ENCODE measurements at regions not wholly inside any gene's neighbourhood (a gene's known extent, or its start where the extent isn't known, plus 50 kb on each side); places are given as distances from the start of the nearest gene placed in this dataset.
"Not testable (repeated sequence)": the region's sequence is repeated elsewhere in the genome, so short reads cannot be mapped to it uniquely, and the experiment has no call there.

DNA sequence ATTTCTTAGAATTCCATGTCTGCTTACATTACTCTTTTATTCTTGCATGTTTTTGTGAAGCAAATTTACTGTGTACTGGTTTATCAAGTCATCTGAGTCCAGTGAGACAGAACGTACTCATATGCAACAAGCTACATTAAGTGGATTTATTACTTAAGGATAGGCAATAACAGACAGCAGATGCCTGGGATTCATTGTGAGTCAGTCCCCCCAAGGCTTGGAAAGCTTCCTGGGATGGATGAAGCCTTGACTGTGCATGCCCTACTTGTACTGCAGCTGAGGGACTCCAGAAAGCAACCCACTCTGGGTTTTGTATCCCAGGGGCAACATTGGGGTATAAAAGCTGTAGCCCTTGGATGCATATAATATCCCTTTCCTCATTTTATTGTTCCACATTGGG is 113.4 kb upstream of the RAB18 start:
- no peak for DNase-seq (ENCODE audit: low spot score)

DNA sequence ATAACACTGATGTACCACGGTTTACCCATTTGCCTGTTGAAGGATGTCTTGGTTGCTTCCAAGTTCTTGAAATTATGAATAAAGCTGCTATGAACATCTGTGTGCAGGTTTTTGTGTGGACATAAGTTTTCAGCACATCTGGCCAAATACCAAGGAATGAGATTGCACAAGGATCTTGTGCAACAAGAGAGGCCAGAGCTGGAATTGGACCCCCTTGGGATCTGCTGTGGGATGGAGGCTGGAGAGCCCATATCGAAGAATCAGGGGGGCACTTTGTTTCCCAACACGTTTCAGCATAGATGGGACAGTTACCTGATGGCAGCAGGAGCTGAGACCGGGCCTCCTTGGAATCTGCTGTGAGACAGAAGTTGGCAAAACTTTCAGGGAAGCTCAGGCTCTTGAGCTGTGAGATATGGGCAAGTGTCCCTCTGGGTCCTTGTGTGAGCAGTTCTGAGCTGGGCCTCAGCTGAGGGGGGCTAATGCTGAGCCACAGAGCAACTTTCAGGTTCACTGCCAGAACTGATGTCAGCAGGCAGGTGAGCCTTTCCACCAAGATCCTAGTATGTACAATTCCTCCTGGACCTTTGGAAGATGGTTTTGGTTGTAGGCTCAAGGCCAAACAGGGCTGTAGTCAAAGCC is 115.2 kb upstream of the RAB18 start:
- DNase-seq (ENCODE audit: low spot score) = no peak

DNA sequence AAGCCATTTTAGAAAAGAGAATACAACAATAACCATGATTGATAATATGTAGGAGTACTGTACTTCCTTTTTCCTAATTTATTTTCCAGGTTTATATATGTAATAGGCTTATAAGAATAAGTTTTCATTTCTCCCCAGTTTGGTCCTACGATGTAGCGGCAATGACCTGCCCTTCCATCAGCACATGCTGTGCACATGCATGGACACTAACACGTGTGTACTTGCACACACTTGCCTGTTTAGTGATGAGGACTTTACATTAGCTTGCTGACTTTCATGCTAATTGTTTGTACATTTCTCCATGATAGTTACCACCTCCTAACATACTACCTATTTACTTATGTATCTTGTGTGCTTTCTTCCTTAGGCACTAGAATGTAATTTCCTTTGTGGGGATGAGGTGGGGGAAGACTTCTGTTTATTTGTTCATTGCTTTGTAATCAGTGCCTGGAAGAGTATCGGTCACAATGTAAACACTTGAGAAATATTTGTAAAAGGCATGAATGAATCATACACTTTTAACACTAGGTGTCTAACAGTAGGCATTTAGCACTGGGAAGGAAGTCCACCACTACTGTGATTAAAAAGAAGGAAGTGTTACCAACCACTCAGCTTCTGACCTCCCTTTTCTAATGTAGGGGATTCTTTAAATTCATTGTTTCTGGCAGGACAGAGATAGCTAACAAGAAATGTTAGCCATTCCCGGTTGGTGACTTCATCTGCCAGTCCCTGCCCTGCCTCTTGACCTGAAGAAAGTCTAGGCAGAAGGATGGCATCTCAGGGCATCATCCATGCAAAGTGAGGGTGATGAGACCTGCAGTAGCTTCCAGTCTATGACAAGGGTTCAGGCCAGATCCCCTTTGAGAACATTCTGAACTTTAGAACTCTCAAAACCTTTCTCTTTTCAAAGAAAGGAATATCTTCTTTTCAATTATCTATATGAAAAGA is 120.2 kb upstream of the RAB18 start:
- DNase-seq (ENCODE audit: low spot score) = no peak

DNA sequence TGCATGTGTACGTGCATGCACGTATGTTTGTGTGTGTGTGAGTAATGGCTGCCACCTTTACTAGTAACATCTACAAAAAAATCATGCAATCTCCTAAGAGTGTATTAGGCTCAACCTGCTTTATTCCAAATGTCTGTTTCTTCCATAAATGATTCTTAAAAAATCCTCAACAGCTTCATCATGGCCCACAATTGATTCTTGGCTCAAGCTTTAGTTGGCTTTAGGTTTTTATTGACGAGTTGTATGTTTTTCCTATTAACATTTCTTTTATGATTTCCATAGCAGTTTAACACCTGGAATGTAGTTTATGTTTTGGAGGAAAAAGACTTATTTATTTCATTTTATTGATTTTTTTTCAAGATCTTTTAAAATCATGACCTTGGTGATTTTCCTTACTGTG is 121.9 kb upstream of the RAB18 start:
- DNase-seq (ENCODE audit: low spot score) = no peak

DNA sequence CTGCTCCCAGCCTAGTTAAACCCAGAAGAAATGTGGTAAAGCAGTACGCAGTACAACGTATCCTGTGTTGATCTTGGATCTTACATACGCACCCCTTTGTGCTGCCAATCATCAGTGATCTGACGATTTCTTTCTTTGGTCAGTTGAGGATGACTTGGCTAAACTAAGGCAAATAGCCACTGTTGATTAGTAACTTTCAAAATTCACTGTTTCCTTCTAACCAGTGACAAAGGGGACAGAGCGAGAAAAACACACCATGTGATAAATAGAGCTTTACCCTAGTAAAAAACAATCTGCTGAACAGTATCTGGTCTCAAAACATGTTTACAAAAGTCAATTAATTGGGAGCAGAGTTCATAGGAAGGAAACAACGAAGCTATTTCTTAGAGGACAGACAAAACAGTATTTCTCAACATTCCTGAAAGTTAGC is 123.2 kb upstream of the RAB18 start:
- DNase-seq (ENCODE audit: low spot score) = no peak

DNA sequence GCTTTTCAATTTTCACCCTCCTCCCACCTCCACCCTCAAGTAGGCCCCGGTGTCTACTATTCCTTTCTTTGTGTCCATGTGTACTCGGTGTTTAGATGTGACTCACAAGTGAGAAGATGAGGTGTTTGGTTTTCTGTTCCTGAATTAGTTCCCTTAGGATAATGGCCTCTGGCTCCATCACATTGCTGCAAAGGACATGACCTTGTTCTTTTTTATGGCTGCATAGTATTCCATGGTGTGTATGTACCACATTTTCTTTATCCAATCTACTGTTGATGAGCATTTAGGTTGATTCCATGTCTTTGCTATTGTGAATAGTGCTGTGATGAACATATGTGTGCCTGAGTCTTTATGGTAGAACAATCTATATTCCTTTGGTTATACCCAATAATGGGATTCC is 125.1 kb upstream of the RAB18 start:
- not testable (repeated sequence) for DNase-seq (ENCODE audit: low spot score)

DNA sequence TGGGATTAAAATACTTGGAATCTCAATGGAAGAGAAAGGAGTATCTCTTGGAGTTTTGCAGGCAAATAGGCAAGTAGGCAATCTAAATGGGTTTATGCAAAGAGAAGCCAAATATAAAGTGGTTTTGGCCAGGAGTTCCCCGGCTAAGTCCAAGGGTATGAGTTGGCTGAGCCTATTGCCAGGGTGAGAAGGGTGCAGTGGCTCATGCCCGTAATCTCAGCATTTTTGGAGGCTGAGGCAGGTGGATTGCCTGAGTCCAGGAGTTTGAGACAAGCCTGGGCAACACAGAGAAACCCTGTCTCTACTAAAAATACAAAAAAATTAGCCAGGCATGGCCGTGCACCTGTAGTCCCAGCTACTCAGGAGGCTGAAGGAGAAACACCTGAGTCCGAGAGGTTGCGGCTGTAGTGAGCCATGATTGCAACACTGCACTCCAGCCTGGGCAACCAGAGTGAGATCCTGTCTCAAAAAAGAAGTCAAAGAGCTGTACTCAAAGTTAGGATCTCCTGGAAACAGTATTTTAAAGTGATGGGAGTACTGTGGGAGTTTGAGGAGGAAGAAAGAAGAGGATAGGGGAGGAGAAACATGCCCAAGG is 130.4 kb upstream of the RAB18 start:
- no peak for DNase-seq (ENCODE audit: low spot score)

DNA sequence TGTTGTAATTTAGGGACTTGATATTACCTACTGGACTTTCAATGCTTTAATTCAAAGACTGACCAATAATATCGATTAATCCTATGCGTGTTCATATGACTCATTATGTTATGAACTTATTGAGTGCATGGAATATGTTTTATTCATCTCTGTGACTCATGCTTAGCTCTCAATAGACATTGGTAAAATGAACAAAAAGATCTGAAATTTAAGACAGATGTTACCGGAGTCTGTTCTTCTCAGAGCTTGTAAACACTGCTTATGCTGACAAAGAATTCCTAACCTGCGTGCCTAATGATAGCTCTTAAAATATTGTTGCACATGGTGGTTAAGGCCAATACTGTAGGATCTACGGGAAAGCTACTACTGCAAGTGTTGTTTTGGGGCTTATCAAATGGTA is 131.5 kb upstream of the ACBD5 start:
- DNase-seq (ENCODE audit: low spot score) = no peak

DNA sequence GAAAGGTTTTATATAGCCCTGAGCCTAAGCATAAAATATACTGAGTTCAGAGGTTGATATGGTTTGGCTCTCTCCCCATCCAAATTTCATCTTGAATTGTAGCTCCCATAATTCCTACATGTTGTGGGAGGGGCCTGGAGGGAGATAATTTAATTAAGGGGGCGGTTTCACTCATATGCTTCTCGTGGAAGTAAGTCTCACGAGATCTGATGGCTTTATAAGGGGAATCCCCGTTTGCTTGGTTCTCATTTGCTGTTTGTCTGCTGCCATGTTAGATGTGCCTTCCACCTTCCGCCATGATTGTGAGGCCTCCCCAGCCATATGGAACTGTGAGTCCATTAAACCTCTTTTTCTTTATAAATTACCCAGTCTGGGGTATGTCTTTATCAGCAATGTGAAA is 130.8 kb upstream of the ACBD5 start:
- DNase-seq (ENCODE audit: low spot score) = not testable (repeated sequence)

DNA sequence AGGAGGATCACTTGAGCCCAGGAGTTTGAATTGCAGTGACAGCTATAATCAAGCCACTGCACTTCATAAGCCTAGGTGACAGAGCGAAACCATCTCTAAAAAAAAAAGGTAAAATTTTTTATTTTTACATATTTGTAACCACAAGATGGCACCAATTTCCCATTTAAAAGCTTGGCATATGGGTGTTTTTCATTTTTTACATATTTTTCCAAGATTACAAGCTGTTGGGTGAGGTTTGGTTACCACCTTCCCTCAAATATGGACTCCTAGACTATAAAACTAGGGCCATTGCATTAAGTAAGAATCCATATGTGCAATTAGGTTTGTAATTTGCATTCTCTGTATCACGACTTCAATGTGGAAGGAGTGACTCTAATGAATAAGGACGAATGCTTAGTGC is 129.3 kb upstream of the ACBD5 start:
- DNase-seq (ENCODE audit: low spot score) = no peak

DNA sequence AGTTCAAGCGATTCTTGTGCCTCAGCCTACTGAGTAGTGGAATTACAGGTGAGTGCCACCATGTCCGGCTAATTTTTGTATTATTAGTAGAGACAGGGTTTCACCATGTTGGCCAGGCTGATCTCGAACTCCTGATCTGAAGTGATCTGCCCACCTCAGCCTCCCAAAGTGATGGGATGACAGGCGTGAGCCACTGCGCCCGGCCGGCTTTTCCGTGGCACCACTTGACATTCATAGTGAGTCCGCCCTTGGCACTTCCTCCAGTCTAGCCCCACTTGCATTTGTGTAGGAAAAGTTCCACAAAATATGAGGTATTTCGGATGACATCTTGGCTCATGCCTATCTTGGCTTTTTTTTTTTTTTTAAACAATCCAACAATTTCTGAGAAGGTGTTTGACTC is 128.1 kb upstream of the ACBD5 start:
- DNase-seq (ENCODE audit: low spot score) = no peak

DNA sequence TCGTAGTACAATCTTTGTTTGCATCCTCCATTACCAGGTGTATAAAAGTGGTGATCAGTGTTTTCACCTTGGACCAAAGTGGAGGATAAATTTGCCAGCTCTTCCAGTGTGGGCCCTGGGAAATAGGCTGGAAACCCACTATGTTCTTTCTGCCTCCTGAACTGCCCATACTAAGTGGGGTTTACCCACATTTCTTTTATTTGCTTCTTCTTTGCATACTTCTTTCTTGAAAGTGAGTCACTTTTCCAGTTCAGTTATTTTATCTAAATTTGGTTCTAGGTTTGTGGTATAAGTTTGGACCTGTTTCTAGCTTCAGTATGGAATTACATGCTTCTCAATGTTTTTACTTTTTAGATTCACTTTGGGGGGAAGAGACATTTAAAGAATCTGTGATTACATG is 126.2 kb upstream of the ACBD5 start:
- no peak for DNase-seq (ENCODE audit: low spot score)

DNA sequence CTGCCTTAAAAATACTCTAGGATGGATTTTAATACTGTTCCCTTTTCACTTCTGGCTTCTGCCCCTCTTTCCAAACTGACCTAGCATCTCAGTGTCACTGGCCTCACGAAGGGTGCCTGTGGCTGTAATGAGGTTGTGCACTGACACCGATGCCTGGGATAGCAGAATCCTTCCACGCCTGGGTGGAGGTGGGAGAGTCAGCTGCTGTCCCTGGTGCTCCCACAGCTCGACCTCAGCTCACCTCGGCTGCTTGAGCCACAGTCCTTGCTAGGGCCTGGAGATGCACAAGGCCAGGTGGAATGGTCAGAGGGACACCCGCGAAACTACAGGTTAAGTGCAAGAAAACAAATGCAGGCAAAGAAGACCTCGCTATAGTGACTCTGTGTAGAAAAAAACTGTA is 123.4 kb upstream of the ACBD5 start:
- DNase-seq (ENCODE audit: low spot score) = no peak

DNA sequence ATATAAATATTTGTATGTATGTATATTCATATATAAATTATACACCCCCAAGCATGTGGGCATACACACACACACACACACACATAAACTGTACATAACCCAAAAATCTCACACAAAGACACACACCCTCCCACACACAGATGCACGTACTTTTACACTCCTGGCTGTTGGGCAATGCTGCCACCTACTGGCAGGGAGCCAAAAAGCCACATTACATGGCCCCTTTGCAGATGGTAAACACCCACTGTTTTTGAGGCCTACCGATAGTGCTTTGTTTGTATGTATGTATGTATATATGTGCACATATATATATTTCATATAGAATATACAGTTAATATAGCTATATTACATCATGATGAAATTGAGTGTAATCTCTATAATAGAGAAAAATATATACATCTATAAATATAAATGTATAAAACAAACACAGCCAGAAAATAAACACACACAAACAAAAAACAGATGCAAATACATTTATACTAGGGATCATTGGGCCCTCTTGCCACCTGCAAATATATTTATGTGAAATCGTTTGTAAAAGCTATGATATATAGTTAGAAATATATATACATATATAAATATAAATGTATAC is 120.1 kb upstream of the ACBD5 start:
- DNase-seq (ENCODE audit: low spot score) = peak; percentile 68

DNA sequence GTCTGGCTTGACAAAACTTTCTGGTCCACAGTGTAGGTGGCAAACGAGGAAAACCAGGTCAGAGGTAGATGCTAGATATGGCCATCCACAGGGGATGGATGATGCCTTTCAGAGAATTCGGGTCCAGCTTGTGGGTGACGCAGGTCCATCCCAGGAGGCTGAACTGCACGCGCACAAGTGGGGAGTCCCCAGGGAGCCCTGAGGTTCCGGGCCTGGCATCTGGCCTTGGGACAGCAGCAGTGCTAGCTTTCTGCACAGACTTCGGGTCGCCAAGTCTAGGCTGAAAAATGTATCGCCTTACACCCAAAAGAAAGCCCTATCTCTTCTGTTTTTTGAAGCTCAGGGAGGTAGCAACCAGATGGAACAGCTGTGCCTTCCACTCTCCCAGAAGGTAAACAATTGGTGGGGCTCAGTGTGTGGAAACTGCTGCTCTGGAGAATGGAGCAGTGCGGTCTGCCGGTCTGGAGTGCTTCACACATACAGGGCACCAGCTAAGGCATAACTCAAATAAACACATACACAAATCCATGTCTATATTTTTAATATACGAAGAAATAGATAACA is 119.3 kb upstream of the ACBD5 start:
- DNase-seq (ENCODE audit: low spot score) = no peak

DNA sequence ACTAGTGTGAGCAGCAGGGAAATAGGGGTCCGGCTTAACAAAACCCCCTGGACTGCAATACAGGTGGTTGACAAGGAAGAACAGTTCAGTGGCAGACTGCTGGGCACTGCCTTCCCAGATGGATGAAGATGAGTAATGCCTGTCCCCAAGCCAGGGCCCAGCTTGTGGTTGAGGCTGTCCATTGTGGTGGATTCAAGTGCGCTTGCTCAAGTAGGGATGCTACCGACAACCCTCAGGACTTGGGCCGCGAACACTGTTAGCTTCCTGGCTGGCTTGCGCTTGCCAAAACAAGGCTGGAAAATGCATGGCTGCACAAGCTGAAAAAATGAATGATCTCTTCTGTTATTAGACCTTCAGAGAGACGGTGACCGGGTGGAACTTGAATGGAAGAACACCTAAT is 116.1 kb upstream of the ACBD5 start:
- DNase-seq (ENCODE audit: low spot score) = no peak

DNA sequence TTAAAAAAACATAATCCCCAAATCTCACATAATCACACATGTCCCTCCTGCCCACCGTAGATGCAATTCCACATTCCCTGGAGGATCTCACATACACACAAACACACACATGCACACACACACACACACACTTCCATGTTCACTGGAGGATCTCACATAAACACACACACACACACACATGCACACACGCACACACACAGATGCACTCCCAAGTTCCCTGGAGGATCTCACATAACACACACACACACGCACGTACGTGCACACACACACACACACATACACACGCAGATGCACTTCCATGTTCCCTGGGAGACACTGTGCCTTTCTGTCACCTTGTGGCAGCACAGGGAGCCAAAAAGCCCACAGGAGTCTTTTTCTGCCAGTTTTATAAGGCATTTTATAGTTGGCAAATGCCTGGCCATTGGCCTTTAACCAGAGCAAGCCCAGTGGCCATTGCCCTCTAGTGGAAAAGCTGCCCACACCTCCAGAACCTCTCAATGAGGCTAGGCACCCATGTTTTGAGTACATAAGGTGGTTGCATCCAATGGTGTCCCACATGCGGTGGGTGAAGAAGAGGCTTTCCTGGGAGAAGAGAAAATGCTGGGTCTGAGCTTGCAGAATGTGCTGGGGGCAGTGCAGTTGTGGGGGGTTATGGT is 115.4 kb upstream of the ACBD5 start:
- no peak for DNase-seq (ENCODE audit: low spot score)

DNA sequence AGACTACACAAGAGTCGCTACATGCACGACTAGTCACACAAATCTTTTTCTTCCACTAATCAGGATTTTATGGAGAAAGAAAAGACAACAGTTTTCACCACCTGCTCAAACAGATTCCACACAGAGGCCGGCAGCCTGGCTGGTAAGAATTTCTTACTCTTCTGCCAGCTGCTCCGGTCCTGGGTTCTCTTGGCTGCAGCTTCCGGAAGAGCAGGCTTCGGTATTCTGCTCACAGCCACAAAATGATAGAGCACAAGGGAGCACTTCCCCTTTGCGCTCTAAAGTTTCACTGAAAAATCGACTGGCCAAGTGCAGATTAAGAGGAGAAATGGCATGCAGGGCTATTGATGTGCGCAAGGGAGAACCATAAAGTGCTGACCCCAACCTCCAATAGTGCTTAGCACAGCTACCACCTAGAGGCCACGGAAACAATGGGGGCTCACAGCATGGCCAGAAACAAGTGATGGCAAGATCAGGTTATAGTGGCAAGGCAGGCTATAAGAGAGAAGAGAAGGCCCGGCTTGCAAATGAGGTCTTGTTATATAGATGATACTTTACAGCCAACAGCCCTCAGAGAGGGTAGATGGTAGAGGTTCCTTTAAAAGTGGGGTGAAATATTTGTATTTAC is 114.2 kb upstream of the ACBD5 start:
- not testable (repeated sequence) for DNase-seq (ENCODE audit: low spot score)

DNA sequence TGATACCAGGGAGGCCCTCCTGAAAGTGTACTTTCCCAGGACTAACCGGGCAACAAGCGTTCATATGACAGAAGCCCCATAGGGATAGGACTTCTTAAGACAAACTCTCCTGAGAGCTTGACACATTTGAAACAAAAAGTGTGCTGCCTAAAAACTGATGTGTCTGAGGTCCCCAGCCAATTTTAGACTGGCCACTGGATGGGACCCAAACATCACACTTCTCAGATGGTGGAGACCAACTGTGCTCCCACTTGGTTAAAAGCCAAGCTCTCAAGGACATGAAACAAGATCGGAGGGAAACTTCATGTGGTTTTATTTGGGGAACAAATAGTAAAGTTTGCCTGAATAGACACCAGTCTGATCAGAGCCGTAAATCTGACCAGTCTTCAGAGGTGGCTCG is 113.5 kb upstream of the ACBD5 start:
- not testable (repeated sequence) for DNase-seq (ENCODE audit: low spot score)

DNA sequence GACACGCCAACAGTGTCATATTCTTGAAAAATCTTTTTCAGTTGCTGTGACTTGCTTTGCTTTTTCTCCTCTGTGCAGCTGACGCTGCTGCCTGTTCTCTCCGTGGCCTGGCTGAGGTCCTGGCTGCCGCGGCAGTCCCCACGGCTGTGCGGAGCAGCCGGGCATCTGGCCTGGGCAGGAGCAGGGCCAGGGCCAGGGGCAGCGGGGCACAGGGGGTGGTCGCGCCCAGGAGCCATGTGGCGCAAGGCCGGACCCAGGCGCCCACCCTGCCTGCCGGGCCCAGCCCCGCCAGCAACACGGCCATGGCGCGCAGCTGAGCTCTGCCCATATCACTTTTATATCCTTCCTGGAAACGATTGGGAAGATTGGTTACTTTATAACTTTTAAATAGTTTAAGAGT is 109.4 kb upstream of the ACBD5 start:
- DNase-seq (ENCODE audit: low spot score) = no peak

DNA sequence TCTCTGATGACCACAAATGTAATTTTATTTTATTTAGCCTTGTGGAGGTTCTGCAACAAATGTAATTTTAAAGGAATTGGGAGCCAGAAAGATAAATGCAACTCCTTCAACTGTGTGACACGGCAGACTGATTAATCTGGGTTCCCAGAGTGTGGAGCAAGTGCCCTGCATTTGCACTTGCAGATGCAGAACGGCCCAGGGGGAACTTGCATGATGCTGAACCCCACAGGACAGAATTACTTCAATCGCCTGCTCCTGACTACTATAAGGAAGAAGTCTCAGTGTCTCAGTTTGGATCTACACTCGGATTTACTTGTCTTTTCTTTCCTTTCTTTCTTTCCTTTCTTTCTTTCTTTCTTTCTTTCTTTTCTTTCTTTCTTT is 107.2 kb upstream of the ACBD5 start:
- DNase-seq (ENCODE audit: low spot score) = not testable (repeated sequence)

Data from SK-N-DZ (cell line).